SK-N-SH (cell line): ENCODE measurements at regions not wholly inside any gene's neighbourhood (a gene's known extent, or its start where the extent isn't known, plus 50 kb on each side); places are given as distances from the start of the nearest gene placed in this dataset.

Experiments used
- CTCF ChIA-PET: fragments of 300-600, 350-600 bp; formaldehyde crosslinking; extraction: SDS; loops from one replicate; lab custom pipeline; 2021; lab: Yijun Ruan, JAX
- POLR2A ChIA-PET: fragments of 350-600 bp; sonication (Branson Sonifier 250); formaldehyde crosslinking; extraction: SDS; loops from one replicate; lab custom pipeline; 2020; ENCODE audit warnings: antibody characterized with exemption, inconsistent platforms; lab: Yijun Ruan, JAX
- DNase-seq: peaks from one replicate; pipeline ENCODE4 v3.0.0; 2012
- H2AFZ ChIP-seq: fragments of 200-600 bp; sonication (generic); 2 replicates; pipeline ENCODE4 v1.8.1; 2016; ENCODE audit warnings: antibody characterized with exemption, mild to moderate bottlenecking, low read depth
- H3F3A ChIP-seq: fragments of 200-600 bp; sonication (generic); replicated peaks from 2 replicates; pipeline ENCODE3; 2016; ENCODE audit warnings: antibody characterized with exemption, mild to moderate bottlenecking; ENCODE audit not compliant: insufficient read depth
- H3K27ac ChIP-seq, 2 experiments: fragments of 200-500 bp in 1 of 2; fragments of 200-600 bp in 1 of 2; sonication (Bioruptor generic) in 1 of 2; sonication (generic), shearing (Covaris generic) in 1 of 2; 2 replicates each; pipeline versions ENCODE4 v1.5.1 to v1.6.1; 2014 to 2016; ENCODE audit warnings: low read depth in 2 of 2, inconsistent platforms in 1 of 2, low read length in 1 of 2, mild to moderate bottlenecking in 1 of 2, mixed read lengths in 1 of 2
- H3K27me3 ChIP-seq: fragments of 200-600 bp; sonication (generic), shearing (Covaris generic); 2 replicates; pipeline ENCODE4 v1.6.1; 2016; ENCODE audit warnings: mixed run types; ENCODE audit not compliant: insufficient read depth
- H3K36me3 ChIP-seq, 2 experiments: fragments of 200-500 bp in 1 of 2; fragments of 200-600 bp in 1 of 2; sonication (Bioruptor generic) in 1 of 2; sonication (generic) in 1 of 2; replicated peaks in 1 of 2; 2 replicates each; pipeline versions ENCODE3 to v1.5.1; 2014 to 2016; ENCODE audit warnings: low read length in 1 of 2, mild to moderate bottlenecking in 1 of 2; ENCODE audit not compliant: insufficient read depth in 2 of 2, control insufficient read depth in 1 of 2
- H3K4me1 ChIP-seq, 2 experiments: fragments of 200-500 bp in 1 of 2; fragments of 200-600 bp in 1 of 2; sonication (Bioruptor generic) in 1 of 2; sonication (generic), shearing (Covaris generic) in 1 of 2; 2 replicates each; pipeline versions ENCODE4 v1.5.1 to v1.6.1; 2014 to 2016; ENCODE audit warnings: low read depth in 1 of 2, low read length in 1 of 2, mixed run types in 1 of 2; ENCODE audit not compliant: insufficient read depth in 2 of 2, control insufficient read depth in 1 of 2
- H3K4me2 ChIP-seq: fragments of 200-600 bp; sonication (generic), shearing (Covaris generic); 2 replicates; pipeline ENCODE4 v1.6.1; 2017; ENCODE audit warnings: mixed run types
- H3K4me3 ChIP-seq, 2 experiments: fragments of 200-500 bp in 1 of 2; fragments of 200-600 bp in 1 of 2; sonication (Bioruptor generic) in 1 of 2; sonication (generic), shearing (Covaris generic) in 1 of 2; 2 replicates each; pipeline versions ENCODE4 v1.5.1 to v1.8.1; 2014 to 2016; ENCODE audit warnings: low read depth in 2 of 2, inconsistent platforms in 1 of 2, low read length in 1 of 2, mild to moderate bottlenecking in 1 of 2, mixed read lengths in 1 of 2, moderate library complexity in 1 of 2
- H3K79me2 ChIP-seq: fragments of 200-600 bp; sonication (generic); 2 replicates; pipeline ENCODE4 v1.8.1; 2017; ENCODE audit warnings: mild to moderate bottlenecking; ENCODE audit not compliant: insufficient read depth
- H3K9ac ChIP-seq: fragments of 200-600 bp; sonication (generic); 2 replicates; pipeline ENCODE4 v1.6.1; 2017; ENCODE audit warnings: mixed run types
- H3K9me2 ChIP-seq: fragments of 200-600 bp; sonication (generic); 2 replicates; pipeline ENCODE4 v1.6.1; 2017; ENCODE audit warnings: mixed run types
- H3K9me3 ChIP-seq: fragments of 200-600 bp; sonication (generic); 2 replicates; pipeline ENCODE4 v1.6.1; 2017; ENCODE audit warnings: mixed run types, mild to moderate bottlenecking, moderate library complexity
- H4K20me1 ChIP-seq: fragments of 200-600 bp; sonication (generic); 2 replicates; pipeline ENCODE4 v1.6.1; 2017; ENCODE audit warnings: mild to moderate bottlenecking, mixed run types; ENCODE audit not compliant: insufficient read depth
- IRF3 ChIP-seq: fragments of 150-350 bp; IDR thresholded peaks from 2 replicates; pipeline ENCODE4 v1.6.1; 2016; ENCODE audit warnings: mild to moderate bottlenecking, low read depth, low read length
- MEF2A ChIP-seq: IDR thresholded peaks from 2 replicates; pipeline ENCODE4 v1.4.0; 2012; ENCODE audit warnings: low read depth, borderline replicate concordance
- NFIC ChIP-seq: IDR thresholded peaks from 2 replicates; pipeline ENCODE4 v1.4.0; 2012; ENCODE audit warnings: borderline replicate concordance
- POLR2AphosphoS5 ChIP-seq: IDR thresholded peaks from 2 replicates; pipeline ENCODE4 v1.6.1; 2012; ENCODE audit warnings: low read depth, low read length
- RCOR1 ChIP-seq: fragments of 150-350 bp; IDR thresholded peaks from 2 replicates; pipeline ENCODE4 v1.6.1; 2017; ENCODE audit warnings: antibody characterized with exemption, low read length
- RXRA ChIP-seq: IDR thresholded peaks from 2 replicates; pipeline ENCODE4 v1.4.0; 2012; ENCODE audit warnings: low read depth, mild to moderate bottlenecking, borderline replicate concordance
- USF2 ChIP-seq: fragments of 150-350 bp; IDR thresholded peaks from 2 replicates; pipeline ENCODE4 v1.6.1; 2017; ENCODE audit warnings: antibody characterized with exemption, low read length, low read depth, borderline replicate concordance
- WGBS: methylation state at CpG from one replicate; pipeline ENCODE4 v1.1.6; 2017; ENCODE audit warnings: low lambda C conversion rate; 5-methylcytosine and 5-hydroxymethylcytosine counted together

- no peaks in the 10 kb centered on the region for H3K9me2 ChIP-seq
- no peaks in the 10 kb centered on the region for H3K36me3 ChIP-seq
- H3K4me3 ChIP-seq: no peak overlapping the region
- 1% methylated on average over 3 of the region's 3 CpGs for WGBS
- H2AFZ ChIP-seq: no peak overlapping the region
- no peaks in the 10 kb centered on the region for H3K9me3 ChIP-seq
- ChIA-PET CTCF (no interaction called here), POLR2A (no interaction called here)
- no peak for DNase-seq
- no peak for TF ChIP-seq POLR2AphosphoS5
- H3K79me2 ChIP-seq: no peaks in the 10 kb centered on the region
- H3K27me3 ChIP-seq: no peaks in the 10 kb centered on the region
- no peaks in the 10 kb centered on the region for H4K20me1 ChIP-seq
- no peak overlapping the region for H3K4me2 ChIP-seq
- no peaks in the 10 kb centered on the region for H3F3A ChIP-seq
- H3K4me1 ChIP-seq: no peaks in the 10 kb centered on the region
- no peak overlapping the region for H3K27ac ChIP-seq
- H3K9ac ChIP-seq: no peak overlapping the region
Measured at GRCh38 chr5:114206640-114207039, 155.2 kb upstream of the KCNN2 start.

- Histone ChIP-seq H3K9me2 (no peaks in the 10 kb centered on the region), H3K4me2 (no peak overlapping the region), H3K4me1 (no peaks in the 10 kb centered on the region), H3K4me3 (no peak overlapping the region), H3K27me3 (no peaks in the 10 kb centered on the region), H3K9me3 (no peaks in the 10 kb centered on the region), H3K79me2 (no peaks in the 10 kb centered on the region), H3K9ac (no peak overlapping the region), H2AFZ (no peak overlapping the region), H3F3A (no peaks in the 10 kb centered on the region), H3K27ac (no peak overlapping the region), H4K20me1 (no peaks in the 10 kb centered on the region), H3K36me3 (no peaks in the 10 kb centered on the region)
- DNase-seq: no peak
- ChIA-PET POLR2A (no interaction called here), CTCF (no interaction called here)
- 1% methylated on average over 3 of the region's 3 CpGs for WGBS
- no peak for TF ChIP-seq IRF3
- no peak for TF ChIP-seq RCOR1
- TF ChIP-seq NFIC: no peak
- TF ChIP-seq USF2: no peak
- no peak for TF ChIP-seq RXRA
Measured at GRCh38 chr5:114207615-114208014, 154.3 kb upstream of the KCNN2 start.

GRCh38 chr5:114208120-114208519, 153.8 kb upstream of the KCNN2 start:
- Histone ChIP-seq H3K4me2 (no peak overlapping the region), H3K9ac (no peak overlapping the region), H3K4me1 (no peaks in the 10 kb centered on the region), H3K79me2 (no peaks in the 10 kb centered on the region), H3K27ac (no peak overlapping the region), H4K20me1 (no peaks in the 10 kb centered on the region), H3K9me2 (no peaks in the 10 kb centered on the region), H3K36me3 (no peaks in the 10 kb centered on the region), H3K4me3 (no peak overlapping the region), H3K27me3 (no peaks in the 10 kb centered on the region), H3F3A (no peaks in the 10 kb centered on the region), H3K9me3 (no peaks in the 10 kb centered on the region), H2AFZ (no peak overlapping the region)
- POLR2A ChIA-PET: no interaction called here
- CTCF ChIA-PET: no interaction called here
- 4% methylated on average over 2 of the region's 2 CpGs for WGBS
- DNase-seq: no peak
- TF ChIP-seq MEF2A: no peak
